H1 (cell line): ENCODE measurements at regions not wholly inside any gene's neighbourhood (a gene's known extent, or its start where the extent isn't known, plus 50 kb on each side); places are given as distances from the start of the nearest gene placed in this dataset.

Source experiments
- CTCF ChIA-PET: fragments of 300-600 bp; sonication (Branson Sonifier 250); formaldehyde crosslinking; loops from one replicate; lab custom pipeline; 2021; ENCODE audit not compliant: partially characterized antibody; lab: Charles Lee
- POLR2A ChIA-PET: fragments of 300-600 bp; sonication (Branson Sonifier 250); formaldehyde crosslinking; loops from one replicate; lab custom pipeline; 2021; ENCODE audit warnings: inconsistent platforms; ENCODE audit not compliant: partially characterized antibody; lab: Charles Lee
- DNase-seq, 2 experiments: peaks; one replicate each; pipeline versions ENCODE4 v3.0.0 to v3.0.0-alpha.2; 2010 to 2022; ENCODE audit warnings: low spot score in 2 of 2, low read depth in 1 of 2, mixed read lengths in 1 of 2
- FAIRE-seq: peaks from 2 replicates; lab custom pipeline; 2011; peaks lifted over from hg19 to GRCh38; lab: Jason Lieb, UNC
- H2AFZ ChIP-seq: 2 replicates; pipeline ENCODE4 v1.8.1; 2012; ENCODE audit warnings: low read length, inconsistent platforms
- H2AK5ac ChIP-seq: 2 replicates; pipeline ENCODE4 v1.6.1; 2013; ENCODE audit warnings: low read depth, low read length
- H2BK120ac ChIP-seq: replicated peaks from 2 replicates; pipeline ENCODE3; 2013; ENCODE audit warnings: low read depth, low read length, inconsistent platforms
- H2BK12ac ChIP-seq: 2 replicates; pipeline ENCODE4 v1.6.1; 2013; ENCODE audit warnings: low read depth, low read length
- H2BK15ac ChIP-seq: 2 replicates; pipeline ENCODE4 v1.6.1; 2013; ENCODE audit warnings: low read length
- H2BK20ac ChIP-seq: 2 replicates; pipeline ENCODE4 v1.6.1; 2013; ENCODE audit warnings: low read length
- H2BK5ac ChIP-seq: 2 replicates; pipeline ENCODE4 v1.6.1; 2013; ENCODE audit warnings: low read depth, low read length
- H3K14ac ChIP-seq: 2 replicates; pipeline ENCODE4 v1.6.1; 2013; ENCODE audit warnings: inconsistent platforms; ENCODE audit not compliant: insufficient read length
- H3K18ac ChIP-seq: 2 replicates; pipeline ENCODE4 v1.6.1; 2013; ENCODE audit warnings: low read length; ENCODE audit errors: extremely low read depth
- H3K23ac ChIP-seq: 2 replicates; pipeline ENCODE4 v1.6.1; 2013; ENCODE audit warnings: inconsistent platforms; ENCODE audit not compliant: insufficient read length
- H3K23me2 ChIP-seq: 2 replicates; pipeline ENCODE4 v1.6.1; 2013; ENCODE audit warnings: low read depth, low read length
- H3K27ac ChIP-seq: 2 replicates; pipeline ENCODE4 v1.6.1; 2011; ENCODE audit warnings: low read depth, low read length, inconsistent platforms
- H3K27me3 ChIP-seq, 4 experiments: replicated peaks in 1 of 4; 1 replicate in 1 of 4; 2 replicates in 3 of 4; pipeline versions ENCODE4 v1.6.1 to v1.8.1; 2011 to 2013; ENCODE audit warnings: low read length in 3 of 4, mild to moderate bottlenecking in 3 of 4, inconsistent platforms in 2 of 4, mixed read lengths in 2 of 4, moderate library complexity in 1 of 4; ENCODE audit not compliant: control insufficient read depth in 3 of 4, insufficient read depth in 3 of 4; ENCODE audit errors: extremely low read depth in 1 of 4
- H3K36me3 ChIP-seq, 4 experiments: 2 replicates each; pipeline versions ENCODE4 v1.6.1 to v1.8.1; 2011 to 2013; ENCODE audit warnings: mild to moderate bottlenecking in 4 of 4, low read length in 3 of 4, moderate library complexity in 2 of 4, control low read depth in 1 of 4, inconsistent platforms in 1 of 4; ENCODE audit not compliant: insufficient read depth in 4 of 4, control insufficient read depth in 2 of 4
- H3K4ac ChIP-seq: replicated peaks from 2 replicates; pipeline ENCODE3; 2013; ENCODE audit warnings: low read length, low read depth, mixed read lengths, inconsistent platforms; ENCODE audit not compliant: insufficient read length
- H3K4me1 ChIP-seq, 4 experiments: replicated peaks in 1 of 4; 1 replicate in 1 of 4; 2 replicates in 3 of 4; pipeline versions ENCODE4 v1.6.1 to v1.8.1; 2011 to 2013; ENCODE audit warnings: low read length in 3 of 4, inconsistent platforms in 2 of 4, mixed read lengths in 1 of 4; ENCODE audit not compliant: insufficient read depth in 4 of 4, control insufficient read depth in 3 of 4
- H3K4me2 ChIP-seq, 2 experiments: 2 replicates each; pipeline versions ENCODE4 v1.6.1 to v1.8.1; 2011 to 2013; ENCODE audit warnings: low read depth in 2 of 2, low read length in 2 of 2, control low read depth in 1 of 2, inconsistent platforms in 1 of 2, mild to moderate bottlenecking in 1 of 2; ENCODE audit not compliant: insufficient read depth in 1 of 2
- H3K4me3 ChIP-seq, 4 experiments: fragments of 200-600, 300-600 bp in 1 of 4; sonication (generic), shearing (Covaris generic), sonication (Bioruptor Twin) in 1 of 4; 2 replicates each; pipeline versions ENCODE4 v1.5.1 to v1.8.1; 2011 to 2016; ENCODE audit warnings: low read length in 4 of 4, low read depth in 3 of 4, control low read depth in 2 of 4, inconsistent platforms in 2 of 4, mild to moderate bottlenecking in 2 of 4, mixed read lengths in 1 of 4, moderate library complexity in 1 of 4; ENCODE audit not compliant: insufficient read depth in 2 of 4; ENCODE audit errors: extremely low read depth in 1 of 4
- H3K56ac ChIP-seq: replicated peaks from 2 replicates; pipeline ENCODE3; 2013; ENCODE audit warnings: low read depth, mild to moderate bottlenecking, mixed read lengths, low read length, inconsistent platforms; ENCODE audit not compliant: insufficient read length
- H3K79me1 ChIP-seq: 2 replicates; pipeline ENCODE4 v1.6.1; 2013; ENCODE audit warnings: low read depth, low read length, control low read depth
- H3K79me2 ChIP-seq, 2 experiments: 2 replicates each; pipeline versions ENCODE4 v1.6.1 to v1.8.1; 2012 to 2013; ENCODE audit warnings: low read length in 2 of 2, mild to moderate bottlenecking in 2 of 2, inconsistent platforms in 1 of 2; ENCODE audit not compliant: insufficient read depth in 2 of 2, control insufficient read depth in 1 of 2
- H3K9ac ChIP-seq, 4 experiments: replicated peaks in 1 of 4; 1 replicate in 1 of 4; 2 replicates in 3 of 4; pipeline versions ENCODE4 v1.6.1 to v1.8.1; 2011 to 2013; ENCODE audit warnings: low read depth in 3 of 4, low read length in 3 of 4, control low read depth in 2 of 4, mild to moderate bottlenecking in 2 of 4, moderate library complexity in 2 of 4, inconsistent platforms in 1 of 4; ENCODE audit errors: extremely low read depth in 1 of 4
- H3K9me3 ChIP-seq, 2 experiments: 2 replicates each; pipeline versions ENCODE4 v1.6.1 to v1.8.1; 2012 to 2013; ENCODE audit warnings: mild to moderate bottlenecking in 2 of 2, moderate library complexity in 2 of 2, control low read depth in 1 of 2, inconsistent platforms in 1 of 2, low read depth in 1 of 2, low read length in 1 of 2, mixed read lengths in 1 of 2; ENCODE audit not compliant: insufficient read depth in 2 of 2
- H4K20me1 ChIP-seq, 2 experiments: replicated peaks in 1 of 2; 2 replicates each; pipeline versions ENCODE3 to v1.8.1; 2011 to 2013; ENCODE audit warnings: inconsistent platforms in 2 of 2, low read length in 2 of 2, mild to moderate bottlenecking in 1 of 2; ENCODE audit not compliant: insufficient read depth in 2 of 2, control insufficient read depth in 1 of 2
- H4K5ac ChIP-seq: 2 replicates; pipeline ENCODE4 v1.6.1; 2013; ENCODE audit warnings: low read length, low read depth, mixed read lengths, inconsistent platforms; ENCODE audit not compliant: insufficient read length
- H4K8ac ChIP-seq: 2 replicates; pipeline ENCODE4 v1.8.0; 2013; ENCODE audit warnings: mild to moderate bottlenecking, moderate library complexity, low read length, inconsistent platforms; ENCODE audit not compliant: insufficient read depth; ENCODE audit errors: extremely low read depth
- H4K91ac ChIP-seq: replicated peaks from 2 replicates; pipeline ENCODE3; 2013; ENCODE audit warnings: low read length, mixed read lengths, inconsistent platforms; ENCODE audit not compliant: insufficient read length
- EP300 ChIP-seq, 2 experiments: IDR thresholded peaks; 1 replicate in 1 of 2; 2 replicates in 1 of 2; pipeline ENCODE4 v1.6.1; 2011 to 2012; ENCODE audit warnings: low read depth in 2 of 2, low read length in 2 of 2, mild to moderate bottlenecking in 2 of 2, borderline replicate concordance in 1 of 2, inconsistent platforms in 1 of 2, moderate library complexity in 1 of 2
- WGBS, 2 experiments: shearing (Covaris generic) in 1 of 2; methylation state at CpG; one replicate each; pipeline versions ENCODE4 v1.1.6 to v1.1.7; 2013 to 2015; ENCODE audit warnings: low lambda C conversion rate in 2 of 2, mixed read lengths in 2 of 2, inconsistent platforms in 1 of 2, low coverage in 1 of 2, missing lambda C conversion rate in 1 of 2; ENCODE audit not compliant: insufficient replicate concordance in 2 of 2, insufficient coverage in 1 of 2, insufficient read length in 1 of 2; ENCODE audit errors: extremely low coverage in 1 of 2, missing lambda C conversion rate in 1 of 2; 5-methylcytosine and 5-hydroxymethylcytosine counted together

DNA sequence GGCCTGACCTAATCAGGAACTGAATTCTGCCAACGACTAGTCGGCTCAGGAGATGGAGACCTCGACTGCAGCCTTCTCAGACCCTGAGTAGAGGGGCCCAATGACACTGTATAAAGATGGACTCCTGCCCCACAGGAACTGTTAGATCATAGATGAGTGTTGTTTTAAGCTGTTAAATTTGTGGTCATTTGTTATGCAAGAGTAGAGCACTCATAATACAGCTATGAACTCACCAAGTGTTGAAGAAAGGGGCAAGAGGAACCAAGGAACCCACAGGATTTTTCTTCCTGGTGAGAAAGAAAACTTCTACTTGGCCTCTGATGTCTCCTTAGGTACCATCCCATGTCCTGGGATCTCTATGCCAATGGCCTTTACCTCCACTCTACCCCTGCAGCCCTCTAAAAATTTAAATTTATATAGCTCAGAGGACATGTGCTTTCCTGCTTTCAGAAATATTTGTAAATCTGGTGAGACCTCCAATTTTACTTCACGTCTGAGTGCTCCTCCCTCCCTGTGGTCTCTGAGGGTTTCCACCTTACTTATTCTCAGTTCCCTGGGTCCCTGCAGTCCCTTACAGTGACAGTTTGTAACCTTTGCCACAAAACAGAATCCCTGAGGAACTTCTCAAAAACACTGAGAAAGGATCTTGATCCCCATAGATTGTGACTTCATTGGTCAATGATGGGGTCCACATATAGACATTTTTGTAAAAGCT is 256.3 kb upstream of the ARHGAP20 start:
- Histone ChIP-seq H4K91ac (no peak overlapping the region), H3K14ac (no peak overlapping the region), H2BK5ac (no peak overlapping the region), H3K27me3 (no peaks in the 10 kb centered on the region), H3K27ac (no peak overlapping the region), H4K20me1 (no peaks in the 10 kb centered on the region), H4K5ac (no peak overlapping the region), H2BK15ac (no peak overlapping the region), H3K79me1 (no peaks in the 10 kb centered on the region), H2AFZ (no peak overlapping the region), H3K4ac (no peak overlapping the region), H3K9me3 (no peaks in the 10 kb centered on the region), H2BK20ac (no peak overlapping the region), H2BK120ac (no peak overlapping the region), H3K79me2 (no peaks in the 10 kb centered on the region), H2AK5ac (no peak overlapping the region), H3K23me2 (no peaks in the 10 kb centered on the region), H3K56ac (no peak overlapping the region), H3K4me3 (no peak overlapping the region), H3K4me1 (no peaks in the 10 kb centered on the region), H3K4me2 (no peak overlapping the region), H3K18ac (no peak overlapping the region), H3K36me3 (no peaks in the 10 kb centered on the region), H3K23ac (no peak overlapping the region), H2BK12ac (no peak overlapping the region), H3K9ac (no peak overlapping the region), H4K8ac (no peak overlapping the region)
- ChIA-PET CTCF (no interaction called here), POLR2A (no interaction called here)
- WGBS, 2 experiments = 83% methylated on average over 4 of the region's 4 CpGs; no CpG with 5 or more reads in 1 of the 2 experiments
- no peak for DNase-seq
- FAIRE-seq = no peak
- no peak for TF ChIP-seq EP300 (IDR thresholded peaks at IDR 0.05; ENCODE audit: borderline replicate concordance in 1 of 2, low read depth in 2 of 2, low read length in 2 of 2)
